ENCODE measurements at regions not wholly inside any gene's neighbourhood (a gene's known extent, or its start where the extent isn't known, plus 50 kb on each side); places are given as distances from the start of the nearest gene placed in this dataset.

GRCh38 chr18:45330170-45330594 is 285.1 kb upstream of the SLC14A2 start:
- Histone ChIP-seq H3K27ac (no peak overlapping the region), H3K27me3 (no peaks in the 10 kb centered on the region), H3K4me1 (peaks cover 0 to 1% of the 10 kb centered on the region in 2 donors), H3K9me3 (no peaks in the 10 kb centered on the region), H3K4me3 (replicated peaks in 1 of 3) (no peak overlapping the region), H3K36me3 (no peaks in the 10 kb centered on the region)
- intact Hi-C loops (cut with DNase I): no loop called here
- no peak for DNase-seq
- TF ChIP-seq CTCF (IDR thresholded peaks at IDR 0.05) (no peak), POLR2A (IDR thresholded peaks at IDR 0.05) (no peak)
- WGBS, 2 donors: 73 to 86% methylated on average over 2 of the region's 2 CpGs

GRCh38 chr18:45332871-45333270 is 282.4 kb upstream of the SLC14A2 start:
- Histone ChIP-seq H3K27ac (no peak overlapping the region), H3K4me1 (no peaks in the 10 kb centered on the region), H3K27me3 (no peaks in the 10 kb centered on the region), H3K9me3 (no peaks in the 10 kb centered on the region), H3K36me3 (no peaks in the 10 kb centered on the region), H3K4me3 (replicated peaks in 1 of 3) (no peak overlapping the region)
- intact Hi-C loops (cut with DNase I): no loop called here
- no peak for DNase-seq
- TF ChIP-seq POLR2A (IDR thresholded peaks at IDR 0.05): no peak
- TF ChIP-seq CTCF (IDR thresholded peaks at IDR 0.05): no peak
- WGBS, 2 donors: 71 to 94% methylated on average over 1 of the region's 1 CpG

DNA sequence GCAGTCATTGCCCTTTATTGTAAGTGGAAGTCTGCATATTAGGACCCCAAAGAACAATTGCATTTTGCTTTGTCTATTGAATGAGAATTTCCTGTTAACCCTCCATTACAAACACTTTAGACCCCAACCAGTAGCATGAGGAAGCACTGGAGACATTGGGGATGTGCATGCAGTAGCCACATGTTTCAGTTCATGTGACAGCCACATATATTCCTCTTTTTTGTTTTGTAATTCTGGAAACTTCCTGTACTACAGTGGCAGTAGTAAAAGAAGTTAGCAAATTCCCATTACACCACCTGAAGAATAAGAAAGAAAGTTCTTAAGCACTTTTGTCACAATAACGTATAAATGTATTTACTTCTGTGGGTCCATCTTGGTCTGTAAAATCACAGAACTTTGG is 281.1 kb upstream of the SLC14A2 start:
- TF ChIP-seq CTCF (IDR thresholded peaks at IDR 0.05) (no peak), POLR2A (IDR thresholded peaks at IDR 0.05) (no peak)
- H3K27me3 ChIP-seq: no peaks in the 10 kb centered on the region
- H3K27ac ChIP-seq: no peak overlapping the region
- intact Hi-C loops (cut with DNase I): no loop called here
- H3K4me1 ChIP-seq: no peaks in the 10 kb centered on the region
- no peak for DNase-seq
- H3K4me3 ChIP-seq (replicated peaks in 1 of 3): no peak overlapping the region
- H3K9me3 ChIP-seq: no peaks in the 10 kb centered on the region
- H3K36me3 ChIP-seq: no peaks in the 10 kb centered on the region
- 89% methylated on average over 1 of the region's 1 CpG for whole genome bisulfite sequencing, 2 donors

- 61 to 69% methylated on average over 4 of the region's 4 CpGs for WGBS, 2 donors
- no peaks in the 10 kb centered on the region for H3K4me1 ChIP-seq
- no peaks in the 10 kb centered on the region for H3K27me3 ChIP-seq
- TF ChIP-seq POLR2A (IDR thresholded peaks at IDR 0.05): no peak
- TF ChIP-seq CTCF (IDR thresholded peaks at IDR 0.05): no peak
- no peaks in the 10 kb centered on the region for H3K36me3 ChIP-seq
- H3K4me3 ChIP-seq (replicated peaks in 1 of 3): no peak overlapping the region
- H3K27ac ChIP-seq: no peak overlapping the region
- DNase-seq: no peak
- H3K9me3 ChIP-seq: no peaks in the 10 kb centered on the region
- intact Hi-C loops (cut with DNase I): no loop called here
These were observed 279.8 kb upstream of the SLC14A2 start for GRCh38 chr18:45335282-45336043.

- intact Hi-C loops (cut with DNase I): no loop called here
- Histone ChIP-seq H3K27me3 (no peaks in the 10 kb centered on the region), H3K36me3 (no peaks in the 10 kb centered on the region), H3K4me1 (no peaks in the 10 kb centered on the region), H3K27ac (no peak overlapping the region), H3K9me3 (no peaks in the 10 kb centered on the region), H3K4me3 (replicated peaks in 1 of 3) (no peak overlapping the region)
- TF ChIP-seq POLR2A (IDR thresholded peaks at IDR 0.05) (no peak), CTCF (IDR thresholded peaks at IDR 0.05) (no peak)
- 90 to 94% methylated on average over 1 of the region's 1 CpG for WGBS, 2 donors
- no peak for DNase-seq
These were observed 278.8 kb upstream of the SLC14A2 start for GRCh38 chr18:45336448-45336847.
